Small intestine (tissue), 7 donors: ENCODE measurements at regions not wholly inside any gene's neighbourhood (a gene's known extent, or its start where the extent isn't known, plus 50 kb on each side); places are given as distances from the start of the nearest gene placed in this dataset.

Experiments used
- DNase-seq, 2 donors: peaks; one replicate each; pipeline versions ENCODE4 v3.0.0 to v3.0.0-alpha.2; 2013
- FAIRE-seq: peaks from 2 replicates; lab custom pipeline; 2012; peaks lifted over from hg19 to GRCh38; lab: Jason Lieb, UNC
- H3K27ac ChIP-seq, 3 donors: one replicate each; pipeline ENCODE4 v1.5.1; 2013; ENCODE audit warnings: low read length in 2 of 3, mild to moderate bottlenecking in 2 of 3, control low read depth in 1 of 3, inconsistent platforms in 1 of 3, low read depth in 1 of 3, moderate library complexity in 1 of 3
- H3K27me3 ChIP-seq, 3 donors: one replicate each; pipeline ENCODE4 v1.6.1; 2013; ENCODE audit warnings: low read length in 3 of 3, inconsistent platforms in 1 of 3; ENCODE audit not compliant: control insufficient read depth in 3 of 3, insufficient read depth in 3 of 3
- H3K36me3 ChIP-seq, 3 donors: one replicate each; pipeline ENCODE4 v1.6.1; 2013; ENCODE audit warnings: low read length in 3 of 3, inconsistent platforms in 1 of 3, low read depth in 1 of 3, mild to moderate bottlenecking in 1 of 3, moderate library complexity in 1 of 3; ENCODE audit not compliant: control insufficient read depth in 3 of 3, insufficient read depth in 2 of 3
- H3K4me1 ChIP-seq, 3 donors: one replicate each; pipeline ENCODE4 v1.6.1; 2013; ENCODE audit warnings: low read length in 2 of 3, inconsistent platforms in 1 of 3, low read depth in 1 of 3, mild to moderate bottlenecking in 1 of 3, moderate library complexity in 1 of 3; ENCODE audit not compliant: control insufficient read depth in 3 of 3, insufficient read depth in 2 of 3
- H3K4me3 ChIP-seq, 3 donors: one replicate each; pipeline ENCODE4 v1.5.1; 2013; ENCODE audit warnings: low read length in 3 of 3, control low read depth in 1 of 3, inconsistent platforms in 1 of 3, low read depth in 1 of 3, mild to moderate bottlenecking in 1 of 3, moderate library complexity in 1 of 3
- H3K9me3 ChIP-seq, 2 donors: one replicate each; pipeline ENCODE4 v1.6.1; 2013; ENCODE audit warnings: low read depth in 1 of 2, low read length in 1 of 2; ENCODE audit not compliant: control insufficient read depth in 2 of 2, insufficient read depth in 1 of 2
- WGBS, 3 donors: extraction: QIAGEN DNeasy Blood & Tissue Kit; methylation state at CpG; one replicate each; pipeline ENCODE4 v1.1.7; 2013; 5-methylcytosine and 5-hydroxymethylcytosine counted together
- donor health status: healthy with polysubstance abuse.
- donor health status: control.
- donor health status: control.
- donor health status: Bipolar disorder and iron deficiency.
- donor health status: healthy.

DNA sequence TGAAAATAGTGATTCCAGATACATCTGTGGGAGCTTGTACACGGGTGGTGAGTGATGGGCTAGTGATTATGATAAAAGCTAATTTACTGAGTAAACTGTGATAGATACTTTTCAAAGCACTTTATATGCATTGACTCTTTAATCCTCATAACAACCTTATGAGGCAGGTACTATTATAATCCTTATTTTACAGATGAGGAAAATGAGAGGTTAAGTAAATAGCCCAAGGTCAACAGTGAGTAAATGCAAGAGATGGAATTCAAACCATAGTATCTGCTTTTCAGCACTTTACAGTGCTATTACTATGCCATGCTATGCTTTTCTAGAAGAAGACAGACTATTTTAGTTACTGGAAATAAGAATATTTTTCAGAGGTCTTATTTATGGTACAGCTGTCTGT lies 320.9 kb upstream of the CITED2 start:
- peaks cover 0 to 8% (median 0%) of the 10 kb centered on the region in 3 donors for H3K4me1 ChIP-seq
- DNase-seq (no peak), FAIRE-seq (no peak)
- no peaks in the 10 kb centered on the region for H3K9me3 ChIP-seq
- H3K4me3 ChIP-seq: no peak overlapping the region
- no peaks in the 10 kb centered on the region for H3K27me3 ChIP-seq
- no peak overlapping the region for H3K27ac ChIP-seq
- whole genome bisulfite sequencing, 3 donors: 76 to 87% (median 81%) methylated on average over 1 of the region's 1 CpG
- no peaks in the 10 kb centered on the region for H3K36me3 ChIP-seq

DNA sequence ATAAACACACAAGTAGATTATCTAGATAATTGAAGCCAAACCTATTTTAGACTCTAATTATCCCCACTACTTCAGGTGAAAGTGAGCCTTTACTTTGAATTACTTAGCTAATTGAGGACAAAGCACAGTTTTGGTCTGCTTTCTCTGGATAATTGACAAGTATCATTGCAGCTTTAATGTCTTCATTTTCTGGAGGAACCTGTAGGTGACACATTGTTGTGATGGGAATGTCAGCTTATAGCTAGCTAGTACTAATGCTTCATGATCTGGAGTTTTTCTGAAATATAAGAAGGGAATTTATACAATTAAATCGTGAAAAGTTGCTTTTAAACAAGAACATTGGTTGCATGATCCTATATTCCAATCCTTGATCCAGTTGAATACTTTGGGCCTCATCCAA lies 319.3 kb upstream of the CITED2 start:
- Histone ChIP-seq H3K27me3 (no peaks in the 10 kb centered on the region), H3K27ac (no peak overlapping the region), H3K4me3 (no peak overlapping the region), H3K36me3 (no peaks in the 10 kb centered on the region), H3K4me1 (peaks cover 0 to 5% (median 0%) of the 10 kb centered on the region in 3 donors), H3K9me3 (no peaks in the 10 kb centered on the region)
- WGBS, 3 donors: 81 to 92% (median 90%) methylated on average over 1 of the region's 1 CpG
- no peak for FAIRE-seq
- no peak for DNase-seq

GRCh38 chr6:139690007-139690406 lies 315.6 kb upstream of the CITED2 start:
- no peaks in the 10 kb centered on the region for H3K9me3 ChIP-seq
- no peaks in the 10 kb centered on the region for H3K27me3 ChIP-seq
- no peak overlapping the region for H3K27ac ChIP-seq
- no peaks in the 10 kb centered on the region for H3K36me3 ChIP-seq
- DNase-seq (no peak), FAIRE-seq (no peak)
- no peak overlapping the region for H3K4me3 ChIP-seq
- no peaks in the 10 kb centered on the region for H3K4me1 ChIP-seq
- WGBS, 3 donors: 94 to 100% (median 96%) methylated on average over 1 of the region's 1 CpG

- no peaks in the 10 kb centered on the region for H3K27me3 ChIP-seq
- no peaks in the 10 kb centered on the region for H3K9me3 ChIP-seq
- FAIRE-seq (no peak), DNase-seq (no peak)
- no peak overlapping the region for H3K27ac ChIP-seq
- no peaks in the 10 kb centered on the region for H3K36me3 ChIP-seq
- H3K4me3 ChIP-seq: no peak overlapping the region
- H3K4me1 ChIP-seq: no peaks in the 10 kb centered on the region
- WGBS, 3 donors: 86 to 93% (median 87%) methylated on average over 2 of the region's 2 CpGs
These were observed 312.6 kb upstream of the CITED2 start for GRCh38 chr6:139687055-139687454.

- Histone ChIP-seq H3K27me3 (no peaks in the 10 kb centered on the region), H3K27ac (no peak overlapping the region), H3K4me3 (no peak overlapping the region), H3K9me3 (no peaks in the 10 kb centered on the region), H3K4me1 (no peaks in the 10 kb centered on the region), H3K36me3 (no peaks in the 10 kb centered on the region)
- no peak for FAIRE-seq
- WGBS, 3 donors: 63 to 80% (median 72%) methylated on average over 5 of the region's 5 CpGs
- no peak for DNase-seq
These were observed 311.9 kb upstream of the CITED2 start for GRCh38 chr6:139686308-139686707.

DNA sequence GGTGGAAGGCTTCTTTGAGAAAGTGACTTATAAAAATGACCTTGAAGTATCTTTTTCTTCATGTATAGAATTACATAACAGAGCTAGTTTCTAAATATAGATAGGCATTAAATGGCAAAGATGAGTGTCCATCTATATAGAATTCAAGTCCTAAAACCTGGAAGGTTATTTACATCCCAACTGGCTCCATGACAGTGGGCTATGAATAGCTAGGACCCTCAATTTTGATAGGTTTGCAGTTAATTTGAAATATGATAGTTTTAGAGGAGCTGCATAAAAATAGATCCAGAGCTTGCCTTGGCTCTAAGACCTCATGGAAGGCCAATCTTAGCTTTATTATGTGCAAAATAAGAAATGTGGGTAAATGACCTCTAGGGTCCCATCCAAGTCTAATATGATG lies 310.6 kb upstream of the CITED2 start:
- no peak overlapping the region for H3K4me3 ChIP-seq
- no peak for DNase-seq
- no peaks in the 10 kb centered on the region for H3K27me3 ChIP-seq
- no peaks in the 10 kb centered on the region for H3K4me1 ChIP-seq
- H3K36me3 ChIP-seq: no peaks in the 10 kb centered on the region
- no peaks in the 10 kb centered on the region for H3K9me3 ChIP-seq
- H3K27ac ChIP-seq: no peak overlapping the region
- no peak for FAIRE-seq

- FAIRE-seq (no peak), DNase-seq (no peak)
- 88 to 97% (median 95%) methylated on average over 5 of the region's 5 CpGs for WGBS, 3 donors
- no peaks in the 10 kb centered on the region for H3K36me3 ChIP-seq
- H3K4me3 ChIP-seq: no peak overlapping the region
- no peaks in the 10 kb centered on the region for H3K27me3 ChIP-seq
- H3K4me1 ChIP-seq: peaks cover 0 to 4% (median 0%) of the 10 kb centered on the region in 3 donors
- no peaks in the 10 kb centered on the region for H3K9me3 ChIP-seq
- no peak overlapping the region for H3K27ac ChIP-seq
These were observed 306.4 kb upstream of the CITED2 start for GRCh38 chr6:139680819-139681218.

- H3K9me3 ChIP-seq: no peaks in the 10 kb centered on the region
- peaks cover 0 to 4% (median 0%) of the 10 kb centered on the region in 3 donors for H3K4me1 ChIP-seq
- H3K27ac ChIP-seq: no peak overlapping the region
- no peaks in the 10 kb centered on the region for H3K36me3 ChIP-seq
- no peaks in the 10 kb centered on the region for H3K27me3 ChIP-seq
- DNase-seq (no peak), FAIRE-seq (no peak)
- WGBS, 3 donors: 87 to 89% (median 88%) methylated on average over 3 of the region's 3 CpGs
- H3K4me3 ChIP-seq: no peak overlapping the region
These were observed 305.2 kb upstream of the CITED2 start for GRCh38 chr6:139679516-139680179.

- FAIRE-seq: no peak
These were observed 302.3 kb upstream of the CITED2 start for GRCh38 chr6:139676718-139677117.

More at GRCh38 chr6:139676718-139677117, 302.3 kb upstream of the CITED2 start:
- DNase-seq: peak in 1 of 2 donors; percentile 8
- Histone ChIP-seq H3K27me3 (no peaks in the 10 kb centered on the region), H3K4me3 (no peak overlapping the region), H3K9me3 (no peaks in the 10 kb centered on the region), H3K27ac (no peak overlapping the region), H3K36me3 (no peaks in the 10 kb centered on the region), H3K4me1 (peaks cover 0 to 4% (median 0%) of the 10 kb centered on the region in 3 donors)
